H1 (cell line): ENCODE measurements at regions not wholly inside any gene's neighbourhood (a gene's known extent, or its start where the extent isn't known, plus 50 kb on each side); places are given as distances from the start of the nearest gene placed in this dataset.

Source experiments
- CEBPB ChIP-seq: IDR thresholded peaks from 2 replicates; pipeline ENCODE4 v1.6.1; 2012; ENCODE audit warnings: low read depth, low read length
- SUZ12 ChIP-seq: fragments of 200-600 bp; sonication (generic); IDR thresholded peaks from 2 replicates; pipeline ENCODE4 v1.6.1; 2012; ENCODE audit warnings: mild to moderate bottlenecking, inconsistent platforms, low read length, moderate library complexity, mixed read lengths
- TCF12 ChIP-seq: IDR thresholded peaks from 2 replicates; pipeline ENCODE4 v1.6.1; 2011; ENCODE audit warnings: low read depth, mild to moderate bottlenecking, low read length
- TEAD4 ChIP-seq: IDR thresholded peaks from 2 replicates; pipeline ENCODE4 v1.6.1; 2012; ENCODE audit warnings: low read depth, low read length, inconsistent platforms, mixed read lengths

DNA sequence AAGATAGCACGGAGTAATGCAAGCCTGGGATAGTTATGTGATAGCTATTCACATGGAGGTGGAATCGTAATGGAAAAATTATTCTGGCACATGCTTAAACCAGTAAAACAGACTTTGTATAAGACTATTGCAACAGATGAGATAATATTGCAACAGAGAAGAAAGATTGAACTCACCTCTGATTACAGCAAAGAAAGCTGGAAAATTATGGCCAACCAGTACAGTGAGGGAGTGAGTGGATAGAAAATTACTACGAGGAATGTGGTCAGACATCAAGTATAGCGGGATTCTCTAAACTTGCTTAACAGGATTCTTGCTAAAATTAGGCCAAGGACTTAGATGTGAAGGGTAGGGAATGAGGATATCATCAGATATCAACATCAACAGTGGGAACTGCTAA lies 397.6 kb upstream of the KLHL1 start:
- no peak for TF ChIP-seq SUZ12
- no peak for TF ChIP-seq CEBPB
- no peak for TF ChIP-seq TCF12
- no peak for TF ChIP-seq TEAD4
